ENCODE measurements at regions not wholly inside any gene's neighbourhood (a gene's known extent, or its start where the extent isn't known, plus 50 kb on each side); places are given as distances from the start of the nearest gene placed in this dataset.

DNA sequence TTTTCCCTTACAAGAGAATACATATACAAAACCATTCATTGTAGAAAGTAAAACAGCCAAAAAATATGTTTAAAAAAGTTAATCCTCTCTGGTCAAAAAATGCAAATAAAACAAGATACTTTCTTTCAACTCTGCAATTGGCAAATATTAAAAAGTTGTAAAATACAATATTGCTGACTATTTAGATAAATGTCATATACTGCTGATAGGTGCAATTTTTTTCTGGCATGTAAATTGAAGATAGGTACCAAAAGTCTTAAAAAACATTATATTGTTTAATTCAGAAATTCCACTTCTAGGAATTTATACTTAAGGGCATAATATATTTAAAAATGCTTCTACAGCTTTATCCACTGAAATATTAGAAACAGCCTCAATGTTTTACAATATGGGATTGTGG lies 66.4 kb upstream of the TLL1 start:
- TF ChIP-seq, protein P1, sequence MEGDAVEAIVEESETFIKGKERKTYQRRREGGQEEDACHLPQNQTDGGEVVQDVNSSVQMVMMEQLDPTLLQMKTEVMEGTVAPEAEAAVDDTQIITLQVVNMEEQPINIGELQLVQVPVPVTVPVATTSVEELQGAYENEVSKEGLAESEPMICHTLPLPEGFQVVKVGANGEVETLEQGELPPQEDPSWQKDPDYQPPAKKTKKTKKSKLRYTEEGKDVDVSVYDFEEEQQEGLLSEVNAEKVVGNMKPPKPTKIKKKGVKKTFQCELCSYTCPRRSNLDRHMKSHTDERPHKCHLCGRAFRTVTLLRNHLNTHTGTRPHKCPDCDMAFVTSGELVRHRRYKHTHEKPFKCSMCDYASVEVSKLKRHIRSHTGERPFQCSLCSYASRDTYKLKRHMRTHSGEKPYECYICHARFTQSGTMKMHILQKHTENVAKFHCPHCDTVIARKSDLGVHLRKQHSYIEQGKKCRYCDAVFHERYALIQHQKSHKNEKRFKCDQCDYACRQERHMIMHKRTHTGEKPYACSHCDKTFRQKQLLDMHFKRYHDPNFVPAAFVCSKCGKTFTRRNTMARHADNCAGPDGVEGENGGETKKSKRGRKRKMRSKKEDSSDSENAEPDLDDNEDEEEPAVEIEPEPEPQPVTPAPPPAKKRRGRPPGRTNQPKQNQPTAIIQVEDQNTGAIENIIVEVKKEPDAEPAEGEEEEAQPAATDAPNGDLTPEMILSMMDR (IDR thresholded peaks at IDR 0.05; ENCODE audit: low read depth, low read length, poor library complexity, severe bottlenecking), result no peak
- TF ChIP-seq EZH2phosphoT487 (IDR thresholded peaks at IDR 0.05; ENCODE audit: borderline replicate concordance, low read length), result no peak

Measured in DOHH2 (cell line).